ENCODE measurements at regions not wholly inside any gene's neighbourhood (a gene's known extent, or its start where the extent isn't known, plus 50 kb on each side); places are given as distances from the start of the nearest gene placed in this dataset.

DNA sequence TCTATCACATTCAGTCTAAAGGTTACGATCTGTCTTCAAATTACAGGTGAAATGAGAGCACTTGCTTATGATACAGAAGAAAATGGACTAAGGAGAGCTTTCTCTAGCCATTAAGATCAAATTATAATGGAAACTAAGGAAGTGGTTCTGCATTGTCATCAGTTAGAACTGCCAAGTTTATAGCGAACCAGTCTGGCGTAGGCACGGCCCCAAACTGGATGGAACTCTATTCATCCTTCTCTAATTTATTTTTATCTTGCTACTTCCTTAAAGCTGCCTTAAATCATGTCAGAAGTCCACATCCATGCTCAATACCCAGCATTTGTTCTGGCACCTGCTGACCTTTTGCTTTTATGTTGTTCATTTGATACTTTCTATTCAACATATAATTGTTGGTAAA is 63.7 kb upstream of the APBB1IP start:
- TF ChIP-seq, protein P1, sequence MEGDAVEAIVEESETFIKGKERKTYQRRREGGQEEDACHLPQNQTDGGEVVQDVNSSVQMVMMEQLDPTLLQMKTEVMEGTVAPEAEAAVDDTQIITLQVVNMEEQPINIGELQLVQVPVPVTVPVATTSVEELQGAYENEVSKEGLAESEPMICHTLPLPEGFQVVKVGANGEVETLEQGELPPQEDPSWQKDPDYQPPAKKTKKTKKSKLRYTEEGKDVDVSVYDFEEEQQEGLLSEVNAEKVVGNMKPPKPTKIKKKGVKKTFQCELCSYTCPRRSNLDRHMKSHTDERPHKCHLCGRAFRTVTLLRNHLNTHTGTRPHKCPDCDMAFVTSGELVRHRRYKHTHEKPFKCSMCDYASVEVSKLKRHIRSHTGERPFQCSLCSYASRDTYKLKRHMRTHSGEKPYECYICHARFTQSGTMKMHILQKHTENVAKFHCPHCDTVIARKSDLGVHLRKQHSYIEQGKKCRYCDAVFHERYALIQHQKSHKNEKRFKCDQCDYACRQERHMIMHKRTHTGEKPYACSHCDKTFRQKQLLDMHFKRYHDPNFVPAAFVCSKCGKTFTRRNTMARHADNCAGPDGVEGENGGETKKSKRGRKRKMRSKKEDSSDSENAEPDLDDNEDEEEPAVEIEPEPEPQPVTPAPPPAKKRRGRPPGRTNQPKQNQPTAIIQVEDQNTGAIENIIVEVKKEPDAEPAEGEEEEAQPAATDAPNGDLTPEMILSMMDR (IDR thresholded peaks at IDR 0.05; ENCODE audit: low read depth, low read length, missing input control) = no peak
- TF ChIP-seq RXRA (IDR thresholded peaks at IDR 0.05) (no peak), RAD21 (IDR thresholded peaks at IDR 0.05) (no peak), SP1 (IDR thresholded peaks at IDR 0.05) (no peak)
